Gastrocnemius medialis (tissue), 4 donors: ENCODE measurements at regions not wholly inside any gene's neighbourhood (a gene's known extent, or its start where the extent isn't known, plus 50 kb on each side); places are given as distances from the start of the nearest gene placed in this dataset.

Source experiments
- POLR2A ChIP-seq, 2 donors: fragments of 450-650 bp; IDR thresholded peaks; one replicate each; pipeline ENCODE4 v1.6.1; 2017; ENCODE audit warnings: antibody characterized with exemption in 2 of 2, mild to moderate bottlenecking in 2 of 2, moderate library complexity in 2 of 2
- TF ChIP-seq, protein P1 (sequence below), 5 experiments: fragments of 450-650 bp in 3 of 5; fragments of 200-600 bp in 2 of 5; sonication (generic) in 2 of 5; IDR thresholded peaks in 4 of 5; conservative IDR thresholded peaks in 1 of 5; 1 replicate in 4 of 5; 2 replicates in 1 of 5; pipeline ENCODE4 v1.5.1; 2016 to 2019; ENCODE audit warnings: antibody characterized with exemption in 5 of 5, mild to moderate bottlenecking in 3 of 5, moderate library complexity in 3 of 5

DNA sequence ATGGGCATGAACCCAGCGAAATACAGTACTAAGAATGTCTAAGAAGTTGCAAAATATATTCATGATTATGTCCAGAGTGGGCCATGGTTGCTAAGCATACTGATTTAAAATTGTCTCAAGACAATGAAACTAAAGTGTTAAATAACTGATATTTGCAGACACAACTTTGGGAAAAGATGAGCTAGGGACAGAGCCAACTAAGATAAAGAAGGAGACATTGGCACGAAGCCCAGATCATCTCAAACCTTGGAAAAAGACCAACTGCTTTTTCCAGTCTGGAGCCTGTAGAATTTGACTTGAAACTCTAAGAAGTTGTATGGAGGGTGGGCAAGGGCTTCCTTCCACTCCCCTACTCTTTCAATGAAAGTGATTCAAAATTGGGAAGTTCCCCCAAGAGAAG lies 108.5 kb upstream of the GLRA2 start:
- TF ChIP-seq, protein P1, sequence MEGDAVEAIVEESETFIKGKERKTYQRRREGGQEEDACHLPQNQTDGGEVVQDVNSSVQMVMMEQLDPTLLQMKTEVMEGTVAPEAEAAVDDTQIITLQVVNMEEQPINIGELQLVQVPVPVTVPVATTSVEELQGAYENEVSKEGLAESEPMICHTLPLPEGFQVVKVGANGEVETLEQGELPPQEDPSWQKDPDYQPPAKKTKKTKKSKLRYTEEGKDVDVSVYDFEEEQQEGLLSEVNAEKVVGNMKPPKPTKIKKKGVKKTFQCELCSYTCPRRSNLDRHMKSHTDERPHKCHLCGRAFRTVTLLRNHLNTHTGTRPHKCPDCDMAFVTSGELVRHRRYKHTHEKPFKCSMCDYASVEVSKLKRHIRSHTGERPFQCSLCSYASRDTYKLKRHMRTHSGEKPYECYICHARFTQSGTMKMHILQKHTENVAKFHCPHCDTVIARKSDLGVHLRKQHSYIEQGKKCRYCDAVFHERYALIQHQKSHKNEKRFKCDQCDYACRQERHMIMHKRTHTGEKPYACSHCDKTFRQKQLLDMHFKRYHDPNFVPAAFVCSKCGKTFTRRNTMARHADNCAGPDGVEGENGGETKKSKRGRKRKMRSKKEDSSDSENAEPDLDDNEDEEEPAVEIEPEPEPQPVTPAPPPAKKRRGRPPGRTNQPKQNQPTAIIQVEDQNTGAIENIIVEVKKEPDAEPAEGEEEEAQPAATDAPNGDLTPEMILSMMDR (IDR thresholded peaks at IDR 0.05 in 4 of 5, conservative IDR thresholded peaks at IDR 0.05 in 1 of 5) = no peak
- no peak for TF ChIP-seq POLR2A (IDR thresholded peaks at IDR 0.05)
